MM.1S (cell line): ENCODE measurements at regions not wholly inside any gene's neighbourhood (a gene's known extent, or its start where the extent isn't known, plus 50 kb on each side); places are given as distances from the start of the nearest gene placed in this dataset.
A peak's percentile ranks its signal among the peaks of the same experiment; 100 is the strongest.

Source experiments
- DNase-seq: peaks from one replicate; pipeline ENCODE4 v3.0.0-alpha.2; 2015
- H2AFZ ChIP-seq: fragments of 300-600 bp; sonication (generic); 2 replicates; pipeline ENCODE4 v1.6.0; 2016; ENCODE audit warnings: antibody characterized with exemption, low read length
- H3F3A ChIP-seq: fragments of 300-600 bp; sonication (generic); 2 replicates; pipeline ENCODE4 v1.6.1; 2016; ENCODE audit warnings: mild to moderate bottlenecking, antibody characterized with exemption, low read length, moderate library complexity, mixed read lengths; ENCODE audit not compliant: insufficient read depth
- H3K27ac ChIP-seq: fragments of 300-600 bp; sonication (generic); 2 replicates; pipeline ENCODE4 v1.5.1; 2016; ENCODE audit warnings: mild to moderate bottlenecking, low read length
- H3K27me3 ChIP-seq: fragments of 300-600 bp; sonication (generic); replicated peaks from 2 replicates; pipeline ENCODE4 v1.6.0; 2016; ENCODE audit warnings: low read length; ENCODE audit not compliant: insufficient read depth
- H3K36me3 ChIP-seq: fragments of 300-600 bp; sonication (generic); replicated peaks from 2 replicates; pipeline ENCODE4 v1.6.1; 2016; ENCODE audit warnings: mild to moderate bottlenecking, low read length, mixed read lengths; ENCODE audit not compliant: insufficient read depth
- H3K4me1 ChIP-seq: fragments of 300-600 bp; sonication (generic); 2 replicates; pipeline ENCODE4 v1.6.1; 2016; ENCODE audit warnings: low read length, mixed read lengths
- H3K4me2 ChIP-seq: fragments of 300-600 bp; sonication (generic); 2 replicates; pipeline ENCODE4 v1.6.0; 2016; ENCODE audit warnings: low read depth, low read length
- H3K4me3 ChIP-seq: fragments of 300-600 bp; sonication (generic); 2 replicates; pipeline ENCODE4 v1.5.1; 2016; ENCODE audit warnings: low read length, mixed read lengths
- H3K79me2 ChIP-seq: fragments of 300-600 bp; sonication (generic); 2 replicates; pipeline ENCODE4 v1.6.1; 2016; ENCODE audit warnings: mixed run types, low read length, mixed read lengths
- H3K9ac ChIP-seq: fragments of 300-600 bp; sonication (generic); 2 replicates; pipeline ENCODE4 v1.6.1; 2016; ENCODE audit warnings: low read length, mixed read lengths
- H3K9me2 ChIP-seq: fragments of 300-600 bp; sonication (generic); replicated peaks from 2 replicates; pipeline ENCODE4 v1.6.1; 2016; ENCODE audit warnings: mild to moderate bottlenecking, low read length, mixed read lengths; ENCODE audit not compliant: insufficient read depth
- H3K9me3 ChIP-seq: fragments of 300-600 bp; sonication (generic); replicated peaks from 2 replicates; pipeline ENCODE4 v1.6.1; 2016; ENCODE audit warnings: mild to moderate bottlenecking, low read length, mixed read lengths; ENCODE audit not compliant: insufficient read depth
- H4K20me1 ChIP-seq: fragments of 300-600 bp; sonication (generic); 2 replicates; pipeline ENCODE4 v1.6.1; 2016; ENCODE audit warnings: mild to moderate bottlenecking, low read length, moderate library complexity, mixed read lengths; ENCODE audit not compliant: insufficient read depth
- CTCF ChIP-seq: fragments of 300-600 bp; sonication (generic); IDR thresholded peaks from 2 replicates; pipeline ENCODE4 v1.5.1; 2016; ENCODE audit warnings: antibody characterized with exemption, low read length, mixed read lengths
- EZH2 ChIP-seq: fragments of 300-600 bp; sonication (generic); optimal IDR thresholded peaks from 2 replicates; pipeline ENCODE3; 2017; ENCODE audit warnings: low read depth, mild to moderate bottlenecking, antibody characterized with exemption, low read length, mixed read lengths
- EZH2phosphoT487 ChIP-seq: fragments of 300-600 bp; sonication (generic); IDR thresholded peaks from 2 replicates; pipeline ENCODE4 v1.6.1; 2018; ENCODE audit warnings: antibody characterized with exemption, low read length

- Histone ChIP-seq H3K27me3 (no peaks in the 10 kb centered on the region), H3K79me2 (no peaks in the 10 kb centered on the region), H3K4me1 (peaks cover 34% of the 10 kb centered on the region), H4K20me1 (no peaks in the 10 kb centered on the region), H3K9me3 (no peaks in the 10 kb centered on the region), H3F3A (peaks cover 18% of the 10 kb centered on the region), H3K36me3 (no peaks in the 10 kb centered on the region), H3K9me2 (no peaks in the 10 kb centered on the region), H3K9ac (no peak overlapping the region), H3K4me3 (no peak overlapping the region), H3K27ac (no peak overlapping the region), H2AFZ (no peak overlapping the region), H3K4me2 (no peak overlapping the region)
- DNase-seq = no peak
- no peak for TF ChIP-seq EZH2phosphoT487
- TF ChIP-seq EZH2 = no peak
- no peak for TF ChIP-seq CTCF
Measured at GRCh38 chr21:14690886-14691285, 144.8 kb upstream of the SAMSN1 start.

- Histone ChIP-seq H3K27me3 (no peaks in the 10 kb centered on the region), H3K9me2 (no peaks in the 10 kb centered on the region), H2AFZ (no peak overlapping the region), H3F3A (peaks cover 18% of the 10 kb centered on the region), H3K4me3 (no peak overlapping the region), H4K20me1 (no peaks in the 10 kb centered on the region), H3K79me2 (no peaks in the 10 kb centered on the region), H3K4me1 (peaks cover 50% of the 10 kb centered on the region), H3K36me3 (no peaks in the 10 kb centered on the region), H3K27ac (no peak overlapping the region), H3K9ac (no peak overlapping the region), H3K9me3 (no peaks in the 10 kb centered on the region), H3K4me2 (no peak overlapping the region)
- TF ChIP-seq EZH2phosphoT487 (no peak), EZH2 (no peak)
- DNase-seq = no peak
Measured at GRCh38 chr21:14688936-14689335, 142.8 kb upstream of the SAMSN1 start.

- H3K27me3 ChIP-seq = no peaks in the 10 kb centered on the region
- H3F3A ChIP-seq = peaks cover 18% of the 10 kb centered on the region
- H3K79me2 ChIP-seq = no peaks in the 10 kb centered on the region
- no peak overlapping the region for H3K4me3 ChIP-seq
- H3K9ac ChIP-seq = no peak overlapping the region
- TF ChIP-seq EZH2 (no peak), CTCF (no peak), EZH2phosphoT487 (no peak)
- H3K4me2 ChIP-seq = peak overlapping the region; percentile 54; the same call in 1 of the 2 replicates
- H2AFZ ChIP-seq = no peak overlapping the region
- H3K36me3 ChIP-seq = no peaks in the 10 kb centered on the region
- no peak overlapping the region for H3K27ac ChIP-seq
- DNase-seq = no peak
- H3K9me3 ChIP-seq = no peaks in the 10 kb centered on the region
- no peaks in the 10 kb centered on the region for H3K9me2 ChIP-seq
- H3K4me1 ChIP-seq = peaks cover 50% of the 10 kb centered on the region
- no peaks in the 10 kb centered on the region for H4K20me1 ChIP-seq
Measured at GRCh38 chr21:14688412-14688811, 142.3 kb upstream of the SAMSN1 start.

GRCh38 chr21:14687268-14687625 lies 141.1 kb upstream of the SAMSN1 start:
- no peak overlapping the region for H3K9ac ChIP-seq
- H3K79me2 ChIP-seq = no peaks in the 10 kb centered on the region
- H3K27me3 ChIP-seq = no peaks in the 10 kb centered on the region
- H3F3A ChIP-seq = peaks cover 18% of the 10 kb centered on the region
- 0 out of 2 replicates have a peak overlapping the region, but pooled peaks have one; percentile 8 for H2AFZ ChIP-seq
- H3K4me2 ChIP-seq = peak overlapping the region; percentile 54
- TF ChIP-seq EZH2 (no peak), CTCF (no peak), EZH2phosphoT487 (no peak)
- no peaks in the 10 kb centered on the region for H3K9me3 ChIP-seq
- H3K4me3 ChIP-seq = no peak overlapping the region
- peaks cover 55% of the 10 kb centered on the region for H3K4me1 ChIP-seq
- H3K9me2 ChIP-seq = no peaks in the 10 kb centered on the region
- peak; percentile 50 for DNase-seq
- H3K36me3 ChIP-seq = no peaks in the 10 kb centered on the region
- H3K27ac ChIP-seq = peak overlapping the region; percentile 63; the same call in 1 of the 2 replicates
- H4K20me1 ChIP-seq = no peaks in the 10 kb centered on the region
